ENCODE measurements at regions not wholly inside any gene's neighbourhood (a gene's known extent, or its start where the extent isn't known, plus 50 kb on each side); places are given as distances from the start of the nearest gene placed in this dataset.

GRCh38 chr2:7773362-7774360 is 856.4 kb downstream of the RNF144A start:
- DNase-seq: peak; percentile 25

- no peak for DNase-seq
Measured at GRCh38 chr2:7774481-7774880, 857.3 kb downstream of the RNF144A start.

GRCh38 chr2:7777668-7778067 is 860.5 kb downstream of the RNF144A start:
- no peak for DNase-seq

- DNase-seq: no peak
Measured at GRCh38 chr2:7780321-7780720, 863.1 kb downstream of the RNF144A start.

- DNase-seq: no peak
Measured at GRCh38 chr2:7785700-7786099, 868.5 kb downstream of the RNF144A start.

- no peak for DNase-seq
Measured at GRCh38 chr2:7788736-7789135, 871.5 kb downstream of the RNF144A start.

GRCh38 chr2:7792031-7792651 is 874.9 kb downstream of the RNF144A start:
- no peak for DNase-seq

GRCh38 chr2:7795778-7796563 is 878.8 kb downstream of the RNF144A start:
- DNase-seq: no peak

GRCh38 chr2:7800031-7800430 is 881.8 kb upstream of the ID2 start:
- DNase-seq: no peak

GRCh38 chr2:7801212-7801611 is 880.6 kb upstream of the ID2 start:
- no peak for DNase-seq

- no peak for DNase-seq
Measured at GRCh38 chr2:7803515-7803914, 878.3 kb upstream of the ID2 start.

GRCh38 chr2:7809640-7810039 is 872.2 kb upstream of the ID2 start:
- DNase-seq: no peak

GRCh38 chr2:7811073-7811472 is 870.8 kb upstream of the ID2 start:
- DNase-seq: no peak

GRCh38 chr2:7812231-7812995 is 869.4 kb upstream of the ID2 start:
- no peak for DNase-seq

- no peak for DNase-seq
Measured at GRCh38 chr2:7813541-7814292, 868.1 kb upstream of the ID2 start.

- DNase-seq: no peak
Measured at GRCh38 chr2:7815726-7816125, 866.1 kb upstream of the ID2 start.

- no peak for DNase-seq
Measured at GRCh38 chr2:7816233-7816632, 865.6 kb upstream of the ID2 start.

- no peak for DNase-seq
Measured at GRCh38 chr2:7816944-7817343, 864.9 kb upstream of the ID2 start.

- no peak for DNase-seq
Measured at GRCh38 chr2:7819316-7819715, 862.5 kb upstream of the ID2 start.

GRCh38 chr2:7819850-7820249 is 862.0 kb upstream of the ID2 start:
- DNase-seq: no peak

GRCh38 chr2:7824211-7824610 is 857.6 kb upstream of the ID2 start:
- DNase-seq: no peak
